Endodermal cell (in vitro differentiated cells): ENCODE measurements at regions not wholly inside any gene's neighbourhood (a gene's known extent, or its start where the extent isn't known, plus 50 kb on each side); places are given as distances from the start of the nearest gene placed in this dataset.
A peak's percentile ranks its signal among the peaks of the same experiment; 100 is the strongest.

ENCODE experiments used
- DNase-seq: peaks from one replicate; pipeline ENCODE4 v3.0.0-alpha.2; 2017
- H3K27ac ChIP-seq: 2 replicates; pipeline ENCODE4 v1.5.1; 2013; ENCODE audit warnings: mild to moderate bottlenecking, low read depth, low read length, moderate library complexity
- H3K27me3 ChIP-seq: 2 replicates; pipeline ENCODE4 v1.6.1; 2013; ENCODE audit warnings: mild to moderate bottlenecking, low read length, moderate library complexity; ENCODE audit not compliant: insufficient read depth, control insufficient read depth, poor library complexity, severe bottlenecking
- H3K36me3 ChIP-seq: 2 replicates; pipeline ENCODE4 v1.7.0; 2013; ENCODE audit warnings: mild to moderate bottlenecking, low read length, moderate library complexity; ENCODE audit not compliant: control insufficient read depth, insufficient read depth
- H3K4me1 ChIP-seq: one replicate; pipeline ENCODE4 v1.7.0; 2013; ENCODE audit warnings: low read length; ENCODE audit not compliant: control insufficient read depth, insufficient read depth
- H3K4me3 ChIP-seq: 2 replicates; pipeline ENCODE4 v1.5.1; 2013; ENCODE audit warnings: mild to moderate bottlenecking, low read length, moderate library complexity
- H3K9ac ChIP-seq: 2 replicates; pipeline ENCODE4 v1.6.1; 2013; ENCODE audit warnings: mild to moderate bottlenecking, low read length, moderate library complexity; ENCODE audit not compliant: poor library complexity, severe bottlenecking; ENCODE audit errors: extremely low read depth
- H3K9me3 ChIP-seq: 2 replicates; pipeline ENCODE4 v1.6.1; 2013; ENCODE audit warnings: mild to moderate bottlenecking, low read length, moderate library complexity; ENCODE audit not compliant: control insufficient read depth
- H3K27ac Mint-ChIP-seq: 2 replicates; pipeline ENCODE4 v1.8.0; 2020; ENCODE audit warnings: mixed read lengths
- H3K27me3 Mint-ChIP-seq: 2 replicates; pipeline ENCODE4 v1.8.0; 2021; ENCODE audit warnings: mild to moderate bottlenecking, mixed read lengths; ENCODE audit not compliant: insufficient read depth
- H3K36me3 Mint-ChIP-seq: 2 replicates; pipeline ENCODE4 v1.8.0; 2020; ENCODE audit warnings: low read depth, mixed read lengths
- H3K4me1 Mint-ChIP-seq: 2 replicates; pipeline ENCODE4 v1.8.0; 2020; ENCODE audit warnings: mixed read lengths
- H3K4me3 Mint-ChIP-seq: 2 replicates; pipeline ENCODE4 v1.8.0; 2020; ENCODE audit warnings: mild to moderate bottlenecking, moderate library complexity, mixed read lengths
- H3K9me3 Mint-ChIP-seq: 2 replicates; pipeline ENCODE4 v1.8.0; 2020; ENCODE audit warnings: mild to moderate bottlenecking, mixed read lengths
- WGBS, 2 experiments: methylation state at CpG; one replicate each; pipeline versions ENCODE4 v1.1.5 to v1.1.7; 2013; ENCODE audit warnings: missing lambda C conversion rate in 2 of 2, mixed read lengths in 1 of 2; ENCODE audit not compliant: insufficient coverage in 1 of 2, insufficient read length in 1 of 2; 5-methylcytosine and 5-hydroxymethylcytosine counted together
- TF ChIP-seq, protein P1 (sequence below): fragments of 200-600 bp; sonication (generic); conservative IDR thresholded peaks from 2 replicates; pipeline ENCODE4 v1.5.0; 2021; ENCODE audit warnings: antibody characterized with exemption, mild to moderate bottlenecking

DNA sequence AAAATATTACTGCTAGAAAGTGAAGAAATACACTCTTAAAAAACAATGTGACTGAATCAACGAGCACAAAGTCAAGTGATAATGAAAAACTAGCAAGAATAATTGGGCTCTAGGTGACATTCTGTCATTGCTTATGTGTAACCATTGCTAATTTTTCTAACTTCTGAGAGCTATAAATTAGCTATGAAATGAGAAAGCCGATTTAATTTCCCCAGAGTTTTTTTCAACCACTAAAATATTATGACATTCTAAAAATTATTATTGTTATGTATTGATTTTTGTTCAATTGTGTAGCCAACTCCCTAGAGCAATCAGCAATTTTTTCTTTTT is 458.6 kb upstream of the ATXN8OS start:
- Mint-ChIP-seq H3K27me3 (no peaks in the 10 kb centered on the region), H3K36me3 (no peaks in the 10 kb centered on the region)
- peaks cover 11% of the 10 kb centered on the region for H3K9me3 ChIP-seq

DNA sequence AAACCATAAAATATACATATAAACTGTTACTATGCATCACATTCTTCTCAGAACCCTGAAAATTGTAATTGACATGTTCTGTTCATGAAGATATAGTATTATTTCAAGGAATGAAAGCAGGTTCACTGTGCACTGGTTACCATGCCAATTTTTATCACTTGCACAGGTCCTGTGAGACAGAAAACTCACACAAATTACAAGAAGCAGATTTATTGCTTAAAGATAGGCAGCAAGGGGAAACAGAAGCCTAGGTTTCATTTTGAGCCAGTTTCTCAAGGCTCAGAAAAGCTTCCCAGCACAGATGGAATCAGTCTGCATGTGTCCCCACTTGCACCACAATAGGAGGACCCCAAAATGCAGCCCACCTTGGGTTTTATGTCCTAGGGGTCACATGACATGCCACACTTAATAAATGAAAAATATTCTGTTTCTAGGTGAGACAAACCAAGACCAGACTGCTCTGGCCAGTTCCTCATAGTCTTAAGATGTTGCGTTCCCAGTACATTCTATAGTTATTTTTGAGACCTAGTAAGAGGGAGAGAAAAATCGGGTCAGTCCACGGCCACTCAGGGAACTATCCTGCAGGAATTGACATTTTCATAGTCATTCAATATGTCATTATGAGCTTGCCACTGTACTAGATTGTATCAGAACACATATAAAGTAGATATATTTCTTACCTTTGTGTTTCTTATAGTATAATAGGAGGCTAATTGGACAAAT is 459.1 kb upstream of the ATXN8OS start:
- no peak overlapping the region for H3K4me3 Mint-ChIP-seq
- no peak overlapping the region for H3K27ac ChIP-seq
- H3K27ac Mint-ChIP-seq: no peak overlapping the region
- no peak overlapping the region for H3K9ac ChIP-seq
- H3K27me3 ChIP-seq: no peaks in the 10 kb centered on the region
- H3K36me3 Mint-ChIP-seq: no peaks in the 10 kb centered on the region
- H3K4me1 ChIP-seq: no peaks in the 10 kb centered on the region
- no peaks in the 10 kb centered on the region for H3K4me1 Mint-ChIP-seq
- TF ChIP-seq, protein P1, sequence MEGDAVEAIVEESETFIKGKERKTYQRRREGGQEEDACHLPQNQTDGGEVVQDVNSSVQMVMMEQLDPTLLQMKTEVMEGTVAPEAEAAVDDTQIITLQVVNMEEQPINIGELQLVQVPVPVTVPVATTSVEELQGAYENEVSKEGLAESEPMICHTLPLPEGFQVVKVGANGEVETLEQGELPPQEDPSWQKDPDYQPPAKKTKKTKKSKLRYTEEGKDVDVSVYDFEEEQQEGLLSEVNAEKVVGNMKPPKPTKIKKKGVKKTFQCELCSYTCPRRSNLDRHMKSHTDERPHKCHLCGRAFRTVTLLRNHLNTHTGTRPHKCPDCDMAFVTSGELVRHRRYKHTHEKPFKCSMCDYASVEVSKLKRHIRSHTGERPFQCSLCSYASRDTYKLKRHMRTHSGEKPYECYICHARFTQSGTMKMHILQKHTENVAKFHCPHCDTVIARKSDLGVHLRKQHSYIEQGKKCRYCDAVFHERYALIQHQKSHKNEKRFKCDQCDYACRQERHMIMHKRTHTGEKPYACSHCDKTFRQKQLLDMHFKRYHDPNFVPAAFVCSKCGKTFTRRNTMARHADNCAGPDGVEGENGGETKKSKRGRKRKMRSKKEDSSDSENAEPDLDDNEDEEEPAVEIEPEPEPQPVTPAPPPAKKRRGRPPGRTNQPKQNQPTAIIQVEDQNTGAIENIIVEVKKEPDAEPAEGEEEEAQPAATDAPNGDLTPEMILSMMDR: no peak
- no peak overlapping the region for H3K4me3 ChIP-seq
- H3K9me3 ChIP-seq: peaks cover 16% of the 10 kb centered on the region
- 91 to 95% methylated on average over 1 to 3 of the region's 3 CpGs for WGBS, 2 experiments
- peaks cover 16% of the 10 kb centered on the region for H3K9me3 Mint-ChIP-seq
- no peaks in the 10 kb centered on the region for H3K36me3 ChIP-seq
- H3K27me3 Mint-ChIP-seq: no peaks in the 10 kb centered on the region
- DNase-seq: no peak

More for the DNA sequence above, 458.6 kb upstream of the ATXN8OS start:
- Histone ChIP-seq H3K4me3 (no peak overlapping the region), H3K27me3 (no peaks in the 10 kb centered on the region), H3K4me1 (no peaks in the 10 kb centered on the region), H3K27ac (no peak overlapping the region), H3K9ac (no peak overlapping the region), H3K36me3 (no peaks in the 10 kb centered on the region)
- DNase-seq: no peak
- Mint-ChIP-seq H3K27ac (no peak overlapping the region), H3K4me3 (no peak overlapping the region), H3K9me3 (peaks cover 10% of the 10 kb centered on the region), H3K4me1 (no peaks in the 10 kb centered on the region)
- 100% methylated on average over 1 of the region's 2 CpGs for WGBS, 2 experiments
- TF ChIP-seq, protein P1: no peak

DNA sequence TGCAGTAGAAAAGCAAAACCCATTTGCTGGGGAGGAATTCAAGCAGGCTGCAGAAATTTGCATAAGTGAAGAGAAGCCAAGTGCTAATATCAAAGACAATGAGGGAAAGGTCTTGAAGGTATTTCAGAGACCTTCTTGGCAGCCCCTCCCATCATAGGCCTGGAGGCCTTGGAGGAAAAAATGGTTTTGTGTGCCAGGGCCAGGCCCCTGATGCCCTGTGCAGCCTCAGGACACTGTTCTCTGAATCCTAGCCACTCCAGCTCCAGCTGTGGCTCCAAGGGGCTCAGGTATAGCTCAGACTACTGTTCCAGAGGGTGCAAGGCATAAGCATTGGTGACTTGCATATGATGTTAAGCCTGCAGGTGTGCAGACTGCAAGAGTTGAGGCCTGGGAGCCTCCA is 463.2 kb upstream of the ATXN8OS start:
- peak overlapping the region; percentile 61 for H3K4me3 ChIP-seq
- TF ChIP-seq, protein P1: no peak
- H3K27ac Mint-ChIP-seq: no peak overlapping the region
- no peaks in the 10 kb centered on the region for H3K27me3 Mint-ChIP-seq
- H3K4me3 Mint-ChIP-seq: no peak overlapping the region
- peak; percentile 29 for DNase-seq
- no peaks in the 10 kb centered on the region for H3K27me3 ChIP-seq
- no peaks in the 10 kb centered on the region for H3K36me3 Mint-ChIP-seq
- no peaks in the 10 kb centered on the region for H3K4me1 Mint-ChIP-seq
- H3K27ac ChIP-seq: no peak overlapping the region
- H3K36me3 ChIP-seq: no peaks in the 10 kb centered on the region
- no peak overlapping the region for H3K9ac ChIP-seq
- peaks cover 17% of the 10 kb centered on the region for H3K9me3 ChIP-seq
- H3K9me3 Mint-ChIP-seq: peaks cover 21% of the 10 kb centered on the region
- H3K4me1 ChIP-seq: no peaks in the 10 kb centered on the region
